CD4-positive, CD25-positive, alpha-beta regulatory T cell (primary cell): ENCODE measurements at regions not wholly inside any gene's neighbourhood (a gene's known extent, or its start where the extent isn't known, plus 50 kb on each side); places are given as distances from the start of the nearest gene placed in this dataset.

Experiments used
- ATAC-seq, 2 donors: fragments of 150-1000 bp; cut with Tn5 transposase; one replicate each; pipeline ENCODE4 v1.10.0; 2021; ENCODE audit warnings: low read depth in 2 of 2, moderate number of reproducible peaks in 2 of 2, moderate library complexity in 1 of 2
- DNase-seq, 3 donors: peaks; one replicate each; pipeline versions ENCODE4 v3.0.0 to v3.0.0-alpha.2; 2012 to 2022; ENCODE audit warnings: mixed read lengths in 1 of 3
- H3K27ac ChIP-seq: one replicate; pipeline ENCODE4 v1.7.0; 2013; ENCODE audit warnings: mild to moderate bottlenecking, low read length; ENCODE audit not compliant: insufficient read depth, poor library complexity, severe bottlenecking
- H3K27me3 ChIP-seq: one replicate; pipeline ENCODE4 v1.7.0; 2013; ENCODE audit warnings: low read length; ENCODE audit not compliant: control insufficient read depth, insufficient read depth
- H3K36me3 ChIP-seq: one replicate; pipeline ENCODE4 v1.7.0; 2013; ENCODE audit warnings: mild to moderate bottlenecking, low read length, moderate library complexity; ENCODE audit not compliant: control insufficient read depth, insufficient read depth
- H3K4me1 ChIP-seq: 2 replicates; pipeline ENCODE4 v1.7.0; 2013; ENCODE audit warnings: mild to moderate bottlenecking, low read length; ENCODE audit not compliant: insufficient read depth, control insufficient read depth, poor library complexity, severe bottlenecking
- H3K4me3 ChIP-seq: one replicate; pipeline ENCODE4 v1.7.0; 2013; ENCODE audit warnings: low read depth, mild to moderate bottlenecking, low read length, moderate library complexity
- H3K9me3 ChIP-seq, 2 experiments: 1 replicate in 1 of 2; 2 replicates in 1 of 2; pipeline ENCODE4 v1.7.0; 2013; ENCODE audit warnings: low read length in 2 of 2, mild to moderate bottlenecking in 1 of 2, moderate library complexity in 1 of 2; ENCODE audit not compliant: control insufficient read depth in 2 of 2
- H3K27ac Mint-ChIP-seq, 3 donors: one replicate each; pipeline ENCODE4 v1.8.0; 2020 to 2022; ENCODE audit warnings: mild to moderate bottlenecking in 3 of 3, mixed read lengths in 3 of 3, moderate library complexity in 2 of 3
- H3K27me3 Mint-ChIP-seq: one replicate; pipeline ENCODE4 v1.8.0; 2022; ENCODE audit warnings: mild to moderate bottlenecking, mixed read lengths
- H3K36me3 Mint-ChIP-seq: one replicate; pipeline ENCODE4 v1.8.0; 2020; ENCODE audit warnings: mixed read lengths
- H3K4me1 Mint-ChIP-seq, 4 donors: one replicate each; pipeline ENCODE4 v1.8.0; 2020 to 2022; ENCODE audit warnings: mixed read lengths in 4 of 4, mild to moderate bottlenecking in 1 of 4
- H3K4me3 Mint-ChIP-seq, 4 donors: one replicate each; pipeline ENCODE4 v1.8.0; 2020 to 2022; ENCODE audit warnings: mild to moderate bottlenecking in 4 of 4, mixed read lengths in 4 of 4, moderate library complexity in 3 of 4
- H3K9me3 Mint-ChIP-seq, 7 donors: one replicate each; pipeline ENCODE4 v1.8.0; 2020 to 2022; ENCODE audit warnings: mixed read lengths in 7 of 7, mild to moderate bottlenecking in 3 of 7, moderate library complexity in 2 of 7

GRCh38 chr1:163730411-163730821, 408.7 kb downstream of the NUF2 start:
- no peaks in the 10 kb centered on the region for H3K4me1 Mint-ChIP-seq

GRCh38 chr1:163737261-163737660, 415.5 kb downstream of the NUF2 start:
- no peaks in the 10 kb centered on the region for H3K4me1 ChIP-seq
- H3K4me3 ChIP-seq = no peak overlapping the region
- Mint-ChIP-seq H3K4me3 (no peak overlapping the region), H3K4me1 (no peaks in the 10 kb centered on the region), H3K9me3 (peaks cover 1 to 14% (median 5%) of the 10 kb centered on the region in 7 donors), H3K27me3 (no peaks in the 10 kb centered on the region), H3K36me3 (no peaks in the 10 kb centered on the region), H3K27ac (no peak overlapping the region)
- no peaks in the 10 kb centered on the region for H3K27me3 ChIP-seq
- no peak overlapping the region for H3K27ac ChIP-seq
- ATAC-seq (no peak), DNase-seq (no peak)
- peaks cover 0 to 1% of the 10 kb centered on the region in 2 experiments for H3K9me3 ChIP-seq
- H3K36me3 ChIP-seq = no peaks in the 10 kb centered on the region

More at GRCh38 chr1:163730411-163730821, 408.7 kb downstream of the NUF2 start:
- DNase-seq = no peak
- Histone ChIP-seq H3K9me3 (peaks cover 0 to 1% of the 10 kb centered on the region in 2 experiments), H3K4me1 (no peaks in the 10 kb centered on the region), H3K27ac (no peak overlapping the region), H3K4me3 (no peak overlapping the region), H3K27me3 (no peaks in the 10 kb centered on the region), H3K36me3 (no peaks in the 10 kb centered on the region)
- no peak for ATAC-seq
- Mint-ChIP-seq H3K36me3 (no peaks in the 10 kb centered on the region), H3K9me3 (peaks cover 0 to 18% (median 7%) of the 10 kb centered on the region in 7 donors), H3K27me3 (no peaks in the 10 kb centered on the region), H3K4me3 (no peak overlapping the region), H3K27ac (no peak overlapping the region)

- H3K27ac ChIP-seq = no peak overlapping the region
- Mint-ChIP-seq H3K9me3 (peaks cover 3 to 32% (median 10%) of the 10 kb centered on the region in 7 donors), H3K4me1 (no peaks in the 10 kb centered on the region), H3K36me3 (no peaks in the 10 kb centered on the region), H3K27me3 (no peaks in the 10 kb centered on the region), H3K27ac (no peak overlapping the region), H3K4me3 (no peak overlapping the region)
- H3K4me3 ChIP-seq = no peak overlapping the region
- no peaks in the 10 kb centered on the region for H3K27me3 ChIP-seq
- ATAC-seq (no peak), DNase-seq (no peak)
- no peaks in the 10 kb centered on the region for H3K36me3 ChIP-seq
- no peaks in the 10 kb centered on the region for H3K4me1 ChIP-seq
- H3K9me3 ChIP-seq = peaks cover 4 to 9% of the 10 kb centered on the region in 2 experiments
Measured at GRCh38 chr1:163744301-163744887, 422.6 kb downstream of the NUF2 start.

- H3K9me3 ChIP-seq = peaks cover 4 to 9% of the 10 kb centered on the region in 2 experiments
- H3K27ac ChIP-seq = no peak overlapping the region
- Mint-ChIP-seq H3K4me1 (no peaks in the 10 kb centered on the region), H3K4me3 (no peak overlapping the region), H3K36me3 (no peaks in the 10 kb centered on the region), H3K27me3 (no peaks in the 10 kb centered on the region), H3K9me3 (peaks cover 3 to 29% (median 11%) of the 10 kb centered on the region in 7 donors), H3K27ac (no peak overlapping the region)
- H3K4me1 ChIP-seq = no peaks in the 10 kb centered on the region
- H3K27me3 ChIP-seq = no peaks in the 10 kb centered on the region
- ATAC-seq (no peak), DNase-seq (no peak)
- no peaks in the 10 kb centered on the region for H3K36me3 ChIP-seq
- no peak overlapping the region for H3K4me3 ChIP-seq
Measured at GRCh38 chr1:163745204-163745603, 423.4 kb downstream of the NUF2 start.

- Histone ChIP-seq H3K27me3 (no peaks in the 10 kb centered on the region), H3K9me3 (peaks cover 4 to 9% of the 10 kb centered on the region in 2 experiments), H3K4me1 (no peaks in the 10 kb centered on the region), H3K4me3 (no peak overlapping the region), H3K27ac (no peak overlapping the region), H3K36me3 (no peaks in the 10 kb centered on the region)
- Mint-ChIP-seq H3K4me3 (no peak overlapping the region), H3K27me3 (no peaks in the 10 kb centered on the region), H3K4me1 (no peaks in the 10 kb centered on the region), H3K27ac (no peak overlapping the region), H3K36me3 (no peaks in the 10 kb centered on the region), H3K9me3 (peaks cover 1 to 29% (median 8%) of the 10 kb centered on the region in 7 donors)
- DNase-seq (no peak), ATAC-seq (no peak)
Measured at GRCh38 chr1:163747261-163747660, 425.5 kb downstream of the NUF2 start.

- Histone ChIP-seq H3K27me3 (no peaks in the 10 kb centered on the region), H3K4me3 (no peak overlapping the region), H3K4me1 (no peaks in the 10 kb centered on the region), H3K9me3 (peaks cover 4 to 9% of the 10 kb centered on the region in 2 experiments), H3K36me3 (no peaks in the 10 kb centered on the region), H3K27ac (no peak overlapping the region)
- Mint-ChIP-seq H3K27me3 (no peaks in the 10 kb centered on the region), H3K4me3 (no peak overlapping the region), H3K27ac (no peak overlapping the region), H3K4me1 (no peaks in the 10 kb centered on the region), H3K36me3 (no peaks in the 10 kb centered on the region), H3K9me3 (peaks cover 0 to 24% (median 8%) of the 10 kb centered on the region in 7 donors)
- no peak for DNase-seq
- no peak for ATAC-seq
Measured at GRCh38 chr1:163747855-163748254, 426.1 kb downstream of the NUF2 start.

GRCh38 chr1:163758977-163759670, 437.4 kb downstream of the NUF2 start:
- Mint-ChIP-seq H3K36me3 (no peaks in the 10 kb centered on the region), H3K4me3 (no peak overlapping the region), H3K9me3 (peaks cover 3 to 15% (median 13%) of the 10 kb centered on the region in 7 donors), H3K27me3 (no peaks in the 10 kb centered on the region), H3K27ac (no peak overlapping the region), H3K4me1 (no peaks in the 10 kb centered on the region)
- no peaks in the 10 kb centered on the region for H3K9me3 ChIP-seq
- H3K36me3 ChIP-seq = no peaks in the 10 kb centered on the region
- no peaks in the 10 kb centered on the region for H3K4me1 ChIP-seq
- H3K4me3 ChIP-seq = no peak overlapping the region
- DNase-seq = no peak
- H3K27ac ChIP-seq = no peak overlapping the region
- H3K27me3 ChIP-seq = no peaks in the 10 kb centered on the region
- ATAC-seq = no peak

- H3K4me3 Mint-ChIP-seq = no peak overlapping the region
- no peaks in the 10 kb centered on the region for H3K4me1 Mint-ChIP-seq
- no peaks in the 10 kb centered on the region for H3K4me1 ChIP-seq
- DNase-seq (no peak), ATAC-seq (no peak)
- no peaks in the 10 kb centered on the region for H3K36me3 ChIP-seq
- H3K27ac Mint-ChIP-seq = no peak overlapping the region
- no peaks in the 10 kb centered on the region for H3K27me3 Mint-ChIP-seq
- no peaks in the 10 kb centered on the region for H3K27me3 ChIP-seq
- H3K9me3 ChIP-seq = no peaks in the 10 kb centered on the region
- H3K4me3 ChIP-seq = no peak overlapping the region
- H3K27ac ChIP-seq = no peak overlapping the region
- H3K9me3 Mint-ChIP-seq = peaks cover 3 to 18% (median 13%) of the 10 kb centered on the region in 7 donors
- no peaks in the 10 kb centered on the region for H3K36me3 Mint-ChIP-seq
Measured at GRCh38 chr1:163761898-163762297, 440.1 kb downstream of the NUF2 start.
